ENCODE measurements at regions not wholly inside any gene's neighbourhood (a gene's known extent, or its start where the extent isn't known, plus 50 kb on each side); places are given as distances from the start of the nearest gene placed in this dataset.

DNA sequence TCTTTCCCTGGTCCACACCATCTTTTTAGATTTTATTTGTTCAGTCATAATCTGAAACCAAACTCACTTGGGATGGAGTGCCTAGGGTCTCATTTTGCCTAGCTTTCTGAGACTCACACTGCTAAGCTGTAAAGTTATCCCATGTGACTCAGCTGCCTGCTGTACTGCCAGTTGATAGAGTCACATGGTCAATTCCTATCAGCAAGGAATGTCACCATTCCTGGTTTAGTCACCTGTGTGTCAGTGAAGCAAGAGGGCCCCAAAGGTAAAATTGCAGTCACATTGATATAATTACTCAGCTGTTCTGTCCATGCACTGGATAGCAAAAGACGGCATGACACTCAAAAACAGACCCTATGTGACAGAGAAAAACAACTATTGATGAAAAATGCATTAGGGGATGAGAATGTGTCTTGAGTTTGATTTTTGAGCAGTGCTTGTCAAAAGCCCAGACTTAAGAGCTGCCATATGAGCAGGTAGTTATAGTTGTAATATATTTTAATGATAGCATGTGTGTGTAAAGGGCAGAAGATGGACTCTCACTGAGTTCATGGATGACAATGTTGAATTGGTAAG lies 413.2 kb downstream of the PPARGC1A start:
- no peak for TF ChIP-seq POLR2AphosphoS5 (IDR thresholded peaks at IDR 0.05)
- TF ChIP-seq, protein P1, sequence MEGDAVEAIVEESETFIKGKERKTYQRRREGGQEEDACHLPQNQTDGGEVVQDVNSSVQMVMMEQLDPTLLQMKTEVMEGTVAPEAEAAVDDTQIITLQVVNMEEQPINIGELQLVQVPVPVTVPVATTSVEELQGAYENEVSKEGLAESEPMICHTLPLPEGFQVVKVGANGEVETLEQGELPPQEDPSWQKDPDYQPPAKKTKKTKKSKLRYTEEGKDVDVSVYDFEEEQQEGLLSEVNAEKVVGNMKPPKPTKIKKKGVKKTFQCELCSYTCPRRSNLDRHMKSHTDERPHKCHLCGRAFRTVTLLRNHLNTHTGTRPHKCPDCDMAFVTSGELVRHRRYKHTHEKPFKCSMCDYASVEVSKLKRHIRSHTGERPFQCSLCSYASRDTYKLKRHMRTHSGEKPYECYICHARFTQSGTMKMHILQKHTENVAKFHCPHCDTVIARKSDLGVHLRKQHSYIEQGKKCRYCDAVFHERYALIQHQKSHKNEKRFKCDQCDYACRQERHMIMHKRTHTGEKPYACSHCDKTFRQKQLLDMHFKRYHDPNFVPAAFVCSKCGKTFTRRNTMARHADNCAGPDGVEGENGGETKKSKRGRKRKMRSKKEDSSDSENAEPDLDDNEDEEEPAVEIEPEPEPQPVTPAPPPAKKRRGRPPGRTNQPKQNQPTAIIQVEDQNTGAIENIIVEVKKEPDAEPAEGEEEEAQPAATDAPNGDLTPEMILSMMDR (IDR thresholded peaks at IDR 0.05): no peak
- TF ChIP-seq POLR2A (IDR thresholded peaks at IDR 0.05): no peak

All from prostate gland (tissue), 2 donors.